Astrocyte of the spinal cord (primary cell): ENCODE measurements at regions not wholly inside any gene's neighbourhood (a gene's known extent, or its start where the extent isn't known, plus 50 kb on each side); places are given as distances from the start of the nearest gene placed in this dataset.

Experiments used
- DNase-seq: peaks from one replicate; pipeline ENCODE4 v3.0.0; 2011; ENCODE audit warnings: low read depth, low spot score
- H3K4me3 ChIP-seq: 2 replicates; pipeline ENCODE4 v1.5.1; 2011; ENCODE audit warnings: low read depth, mild to moderate bottlenecking, low read length, moderate library complexity
- CTCF ChIP-seq: IDR thresholded peaks from 2 replicates; pipeline ENCODE4 v1.5.1; 2012; ENCODE audit warnings: low read depth, mild to moderate bottlenecking, low read length, inconsistent platforms
- in situ Hi-C: cut with HindIII; loops from 2 replicates; pipeline ENCODE4 v1.10.0; 2017; ENCODE audit warnings: low sequenced_read_pairs

DNA sequence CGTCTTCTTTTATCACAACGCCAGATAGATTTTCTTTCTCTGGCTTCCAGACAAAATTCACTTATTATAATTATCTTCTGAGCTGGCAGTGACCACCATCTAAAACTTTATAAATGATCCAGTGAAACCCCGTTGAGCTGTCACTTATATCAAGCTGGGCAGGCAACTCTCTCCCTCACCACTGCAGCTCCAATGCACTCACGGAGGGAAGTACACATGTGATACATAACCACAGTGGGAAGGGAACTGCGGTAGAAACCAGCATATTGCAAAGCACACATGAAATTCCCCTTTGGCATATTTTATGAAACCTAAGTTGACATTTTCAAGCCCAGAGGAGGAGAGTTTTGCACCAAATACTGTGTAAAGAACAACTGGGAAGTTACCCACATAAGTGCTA lies 536.9 kb downstream of the HACE1 start:
- no peak for TF ChIP-seq CTCF
- in situ Hi-C loops: no loop called here
- DNase-seq: no peak
- no peak overlapping the region for H3K4me3 ChIP-seq

- TF ChIP-seq CTCF: no peak
- no peak for DNase-seq
- in situ Hi-C loops: no loop called here
- no peak overlapping the region for H3K4me3 ChIP-seq
Observed at GRCh38 chr6:104321301-104321700, 538.4 kb downstream of the HACE1 start.

DNA sequence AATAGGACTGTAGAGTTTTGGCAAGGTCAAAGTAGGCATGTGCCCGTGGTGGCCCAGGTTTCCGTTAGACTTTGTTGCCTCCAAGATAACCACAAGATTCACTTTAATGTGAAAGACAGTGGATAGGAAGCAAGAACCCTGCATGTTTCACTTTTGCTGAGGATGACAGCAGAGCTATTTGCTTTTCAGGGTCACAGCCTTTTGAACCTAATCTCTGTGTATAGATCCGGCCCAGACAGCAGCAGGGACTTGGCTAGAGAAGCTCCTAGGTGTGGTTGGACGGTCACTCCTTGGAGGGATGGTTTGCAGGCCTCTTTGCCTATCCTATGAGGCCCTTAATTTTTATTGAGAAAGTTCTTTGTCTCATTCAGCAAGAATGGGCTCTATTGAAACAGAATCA lies 538.8 kb downstream of the HACE1 start:
- in situ Hi-C loops: no loop called here
- DNase-seq: no peak
- no peak for TF ChIP-seq CTCF
- no peak overlapping the region for H3K4me3 ChIP-seq

- TF ChIP-seq CTCF: no peak
- in situ Hi-C loops: no loop called here
- DNase-seq: no peak
- no peak overlapping the region for H3K4me3 ChIP-seq
Observed at GRCh38 chr6:104312851-104313250, 546.9 kb downstream of the HACE1 start.

DNA sequence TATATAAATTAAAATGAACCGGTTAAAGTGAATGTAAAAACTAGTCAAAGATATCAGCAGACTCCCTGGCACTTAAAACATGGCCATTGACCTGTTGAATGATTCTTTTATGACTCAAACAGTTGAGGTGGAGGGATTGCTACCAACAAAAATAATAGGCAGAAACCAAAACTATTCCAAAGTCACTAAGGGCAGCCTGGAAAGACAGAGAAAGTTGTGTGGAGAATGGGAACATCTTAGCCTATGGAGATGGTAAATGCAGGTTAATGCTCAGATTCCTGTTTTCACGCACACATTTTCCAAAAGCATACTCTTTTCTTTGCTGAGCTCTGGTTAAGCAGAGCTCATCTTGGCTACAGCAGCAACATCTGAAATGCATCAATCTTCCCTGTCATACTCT lies 553.5 kb downstream of the HACE1 start:
- in situ Hi-C loops: no loop called here
- TF ChIP-seq CTCF: no peak
- H3K4me3 ChIP-seq: no peak overlapping the region
- DNase-seq: peak; percentile 53

GRCh38 chr6:104305206-104305605 lies 554.5 kb downstream of the HACE1 start:
- DNase-seq: no peak
- in situ Hi-C loops: no loop called here
- H3K4me3 ChIP-seq: no peak overlapping the region

More at GRCh38 chr6:104305206-104305605, 554.5 kb downstream of the HACE1 start:
- TF ChIP-seq CTCF: no peak
